NCI-H774 (cell line): ENCODE measurements at regions not wholly inside any gene's neighbourhood (a gene's known extent, or its start where the extent isn't known, plus 50 kb on each side); places are given as distances from the start of the nearest gene placed in this dataset.

ENCODE experiments used
- DNase-seq: peaks from one replicate; lab custom pipeline; 2025; lab: John Stamatoyannopoulos, UW

- no peak for DNase-seq
Measured at GRCh38 chr18:8458546-8459215, 150.6 kb upstream of the RAB12 start.

GRCh38 chr18:8460748-8461147, 148.5 kb upstream of the RAB12 start:
- no peak for DNase-seq

- DNase-seq = no peak
Measured at GRCh38 chr18:8461544-8461943, 147.7 kb upstream of the RAB12 start.

- DNase-seq = no peak
Measured at GRCh38 chr18:8462651-8463185, 146.5 kb upstream of the RAB12 start.

GRCh38 chr18:8463791-8464190, 145.4 kb upstream of the RAB12 start:
- no peak for DNase-seq

GRCh38 chr18:8468191-8468590, 141.0 kb upstream of the RAB12 start:
- no peak for DNase-seq

GRCh38 chr18:8468921-8469335, 140.3 kb upstream of the RAB12 start:
- DNase-seq = no peak

GRCh38 chr18:8469544-8470130, 139.6 kb upstream of the RAB12 start:
- no peak for DNase-seq

GRCh38 chr18:8471372-8471771, 137.9 kb upstream of the RAB12 start:
- DNase-seq = no peak

- DNase-seq = no peak
Measured at GRCh38 chr18:8474661-8475060, 134.6 kb upstream of the RAB12 start.

- no peak for DNase-seq
Measured at GRCh38 chr18:8477615-8478014, 131.6 kb upstream of the RAB12 start.

- DNase-seq = peak; percentile 36
Measured at GRCh38 chr18:8478166-8478967, 130.9 kb upstream of the RAB12 start.

GRCh38 chr18:8478968-8479370, 130.3 kb upstream of the RAB12 start:
- DNase-seq = no peak

- DNase-seq = no peak
Measured at GRCh38 chr18:8479789-8480188, 129.4 kb upstream of the RAB12 start.

- DNase-seq = peak; percentile 3
Measured at GRCh38 chr18:8480506-8481328, 128.5 kb upstream of the RAB12 start.

GRCh38 chr18:8484951-8485350, 124.3 kb upstream of the RAB12 start:
- DNase-seq = no peak

GRCh38 chr18:8489761-8490160, 119.5 kb upstream of the RAB12 start:
- DNase-seq = no peak

GRCh38 chr18:8491516-8491915, 117.7 kb upstream of the RAB12 start:
- DNase-seq = no peak

GRCh38 chr18:8493141-8493540, 116.1 kb upstream of the RAB12 start:
- no peak for DNase-seq

- no peak for DNase-seq
Measured at GRCh38 chr18:8496186-8496585, 113.1 kb upstream of the RAB12 start.

- DNase-seq = no peak
Measured at GRCh38 chr18:8498905-8499304, 110.3 kb upstream of the RAB12 start.
